ENCODE measurements at regions not wholly inside any gene's neighbourhood (a gene's known extent, or its start where the extent isn't known, plus 50 kb on each side); places are given as distances from the start of the nearest gene placed in this dataset.

- intact Hi-C loops (cut with micrococcal nuclease), result no loop called here
Measured at GRCh38 chr9:79193001-79193400, 378.8 kb upstream of the TLE4 start.

- intact Hi-C loops (cut with micrococcal nuclease), result no loop called here
Measured at GRCh38 chr9:79193501-79194223, 378.1 kb upstream of the TLE4 start.

- intact Hi-C loops (cut with micrococcal nuclease), result no loop called here
Measured at GRCh38 chr9:79195879-79196278, 375.9 kb upstream of the TLE4 start.

- intact Hi-C loops (cut with micrococcal nuclease), result no loop called here
Measured at GRCh38 chr9:79196606-79197005, 375.2 kb upstream of the TLE4 start.

GRCh38 chr9:79200336-79200735 lies 371.4 kb upstream of the TLE4 start:
- intact Hi-C loops (cut with micrococcal nuclease), result no loop called here

- intact Hi-C loops (cut with micrococcal nuclease), result no loop called here
Measured at GRCh38 chr9:79201636-79202035, 370.1 kb upstream of the TLE4 start.

GRCh38 chr9:79208791-79209396 lies 362.9 kb upstream of the TLE4 start:
- intact Hi-C loops (cut with micrococcal nuclease), result no loop called here

GRCh38 chr9:79210541-79211243 lies 361.1 kb upstream of the TLE4 start:
- intact Hi-C loops (cut with micrococcal nuclease), result no loop called here

- intact Hi-C loops (cut with micrococcal nuclease), result no loop called here
Measured at GRCh38 chr9:79213417-79214125, 358.2 kb upstream of the TLE4 start.

- intact Hi-C loops (cut with micrococcal nuclease), result no loop called here
Measured at GRCh38 chr9:79215821-79216220, 355.9 kb upstream of the TLE4 start.

GRCh38 chr9:79220251-79220650 lies 351.5 kb upstream of the TLE4 start:
- intact Hi-C loops (cut with micrococcal nuclease), result no loop called here

GRCh38 chr9:79220666-79221065 lies 351.1 kb upstream of the TLE4 start:
- intact Hi-C loops (cut with micrococcal nuclease), result no loop called here

- intact Hi-C loops (cut with micrococcal nuclease), result no loop called here
Measured at GRCh38 chr9:79221084-79221483, 350.7 kb upstream of the TLE4 start.

GRCh38 chr9:79222483-79222882 lies 349.3 kb upstream of the TLE4 start:
- intact Hi-C loops (cut with micrococcal nuclease), result no loop called here

GRCh38 chr9:79224672-79225433 lies 346.9 kb upstream of the TLE4 start:
- intact Hi-C loops (cut with micrococcal nuclease), result no loop called here

GRCh38 chr9:79233542-79233941 lies 338.2 kb upstream of the TLE4 start:
- intact Hi-C loops (cut with micrococcal nuclease), result no loop called here

- intact Hi-C loops (cut with micrococcal nuclease), result no loop called here
Measured at GRCh38 chr9:79236466-79236865, 335.3 kb upstream of the TLE4 start.

GRCh38 chr9:79237861-79238260 lies 333.9 kb upstream of the TLE4 start:
- intact Hi-C loops (cut with micrococcal nuclease), result no loop called here

- intact Hi-C loops (cut with micrococcal nuclease), result no loop called here
Measured at GRCh38 chr9:79240774-79241173, 331.0 kb upstream of the TLE4 start.

GRCh38 chr9:79242489-79242888 lies 329.3 kb upstream of the TLE4 start:
- intact Hi-C loops (cut with micrococcal nuclease), result no loop called here

GRCh38 chr9:79246170-79246569 lies 325.6 kb upstream of the TLE4 start:
- intact Hi-C loops (cut with micrococcal nuclease), result no loop called here

Measured in T-helper 1 cell treated with Interleukin-12 subunit alpha and Interleukin-12 subunit beta and Interleukin-4 antibody, amounts not matched to agents 30 ng/mL and 1 ng/mL, for 36 hours (primary cell).